ENCODE measurements at regions not wholly inside any gene's neighbourhood (a gene's known extent, or its start where the extent isn't known, plus 50 kb on each side); places are given as distances from the start of the nearest gene placed in this dataset.

DNA sequence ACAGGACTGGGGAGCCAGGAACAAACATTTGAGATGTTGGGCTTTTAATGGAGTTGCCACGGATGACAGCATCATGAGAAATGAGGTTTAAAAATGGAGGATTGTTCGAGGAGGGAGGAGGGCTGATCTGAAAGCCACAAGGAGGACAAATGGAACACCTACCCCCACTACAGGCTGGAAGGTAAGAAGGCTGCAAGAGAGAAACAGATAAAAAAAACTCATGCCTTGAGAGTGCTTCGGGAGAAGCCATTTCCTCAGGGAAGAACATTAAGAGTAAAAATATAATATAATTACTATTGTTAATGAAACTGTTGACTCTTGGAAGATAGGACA lies 119.5 kb upstream of the MAP9 start:
- TF ChIP-seq, protein P1, sequence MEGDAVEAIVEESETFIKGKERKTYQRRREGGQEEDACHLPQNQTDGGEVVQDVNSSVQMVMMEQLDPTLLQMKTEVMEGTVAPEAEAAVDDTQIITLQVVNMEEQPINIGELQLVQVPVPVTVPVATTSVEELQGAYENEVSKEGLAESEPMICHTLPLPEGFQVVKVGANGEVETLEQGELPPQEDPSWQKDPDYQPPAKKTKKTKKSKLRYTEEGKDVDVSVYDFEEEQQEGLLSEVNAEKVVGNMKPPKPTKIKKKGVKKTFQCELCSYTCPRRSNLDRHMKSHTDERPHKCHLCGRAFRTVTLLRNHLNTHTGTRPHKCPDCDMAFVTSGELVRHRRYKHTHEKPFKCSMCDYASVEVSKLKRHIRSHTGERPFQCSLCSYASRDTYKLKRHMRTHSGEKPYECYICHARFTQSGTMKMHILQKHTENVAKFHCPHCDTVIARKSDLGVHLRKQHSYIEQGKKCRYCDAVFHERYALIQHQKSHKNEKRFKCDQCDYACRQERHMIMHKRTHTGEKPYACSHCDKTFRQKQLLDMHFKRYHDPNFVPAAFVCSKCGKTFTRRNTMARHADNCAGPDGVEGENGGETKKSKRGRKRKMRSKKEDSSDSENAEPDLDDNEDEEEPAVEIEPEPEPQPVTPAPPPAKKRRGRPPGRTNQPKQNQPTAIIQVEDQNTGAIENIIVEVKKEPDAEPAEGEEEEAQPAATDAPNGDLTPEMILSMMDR (IDR thresholded peaks at IDR 0.05), result no peak
- TF ChIP-seq EZH2 (IDR thresholded peaks at IDR 0.05; ENCODE audit: borderline replicate concordance, insufficient read depth, low read depth, low read length, poor library complexity, severe bottlenecking), result no peak
